Suppressor macrophage treated with lipopolysaccharide for 4 hours (primary cell): ENCODE measurements at regions not wholly inside any gene's neighbourhood (a gene's known extent, or its start where the extent isn't known, plus 50 kb on each side); places are given as distances from the start of the nearest gene placed in this dataset.
"Not testable (repeated sequence)": the region's sequence is repeated elsewhere in the genome, so short reads cannot be mapped to it uniquely, and the experiment has no call there.

Source experiments
- DNase-seq: peaks from one replicate; pipeline ENCODE4 v3.0.0-alpha.2; 2020

DNA sequence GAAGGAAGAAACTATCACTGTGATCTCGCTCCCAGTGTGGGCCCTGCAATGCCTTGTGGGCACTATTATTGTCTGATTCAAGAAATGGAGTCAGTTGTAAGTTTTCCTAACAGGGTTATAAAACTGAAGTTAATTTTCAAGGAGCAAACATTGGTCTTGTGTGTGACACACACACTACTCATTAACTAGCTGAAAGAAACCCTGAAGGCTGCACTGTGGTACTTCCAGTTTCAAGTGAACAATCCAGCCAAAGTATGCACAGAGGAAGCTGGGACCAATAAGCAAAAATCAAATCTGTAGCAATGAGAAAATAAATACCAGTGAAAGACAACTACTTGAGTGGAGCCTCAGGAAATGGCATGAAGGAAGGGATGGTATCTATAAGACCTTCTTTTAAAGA is 506.6 kb upstream of the POT1 start:
- no peak for DNase-seq

DNA sequence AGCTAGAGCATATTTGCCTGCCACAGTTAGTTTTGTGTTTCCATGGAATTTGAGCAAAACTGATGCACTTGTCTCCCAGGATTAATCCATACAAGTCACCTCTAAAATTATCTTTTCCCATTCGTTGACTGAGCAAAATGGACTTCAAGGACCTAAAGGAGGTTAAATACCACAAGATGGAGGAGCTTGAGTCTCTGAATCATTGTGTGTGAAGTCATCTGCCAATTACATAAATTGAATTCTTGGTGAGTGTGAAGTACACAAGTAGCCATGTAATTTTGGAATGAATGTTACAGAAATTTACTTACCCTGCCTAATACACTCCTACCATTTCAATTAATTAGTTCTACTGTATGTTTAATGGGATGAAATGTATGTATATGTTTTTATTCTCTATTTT is 501.7 kb upstream of the POT1 start:
- no peak for DNase-seq

DNA sequence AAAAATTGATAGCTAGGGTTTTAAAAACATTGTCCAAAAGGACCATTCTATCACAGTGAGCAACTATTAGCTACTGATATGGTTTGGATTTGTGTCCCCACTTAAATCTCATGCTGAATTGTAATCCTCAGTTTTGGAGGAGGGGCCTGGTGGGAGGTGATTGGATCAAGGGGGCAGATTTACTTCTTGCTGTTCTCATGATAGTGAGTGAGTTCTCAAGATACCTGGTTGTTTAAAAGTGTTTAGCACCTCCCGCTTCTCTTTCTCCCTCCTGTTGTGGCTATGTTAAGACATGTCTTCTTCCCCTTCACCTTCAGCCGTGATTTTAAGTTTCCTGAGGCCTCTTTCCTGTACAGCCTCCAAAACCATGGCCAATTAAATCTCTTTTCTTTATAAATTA is 500.4 kb upstream of the POT1 start:
- no peak for DNase-seq

DNA sequence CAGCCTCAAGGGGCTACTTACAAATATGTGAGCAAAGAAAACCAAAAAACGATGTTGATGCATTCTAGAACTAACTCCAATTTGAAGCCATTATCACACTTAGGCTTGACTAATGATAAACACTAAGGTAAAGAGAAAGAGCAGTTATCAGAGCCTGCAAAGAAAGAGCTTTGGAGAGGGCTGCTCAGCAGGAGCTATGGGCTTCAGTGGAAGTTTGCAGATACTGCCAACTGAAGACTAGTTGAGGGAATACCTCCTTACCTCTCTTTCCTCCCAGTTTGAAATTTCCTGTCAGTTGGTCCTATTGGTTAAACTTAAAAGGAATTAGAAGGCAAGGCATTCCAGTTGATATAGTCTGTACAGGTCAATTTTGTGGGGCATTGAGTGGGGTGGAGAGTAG is 498.1 kb upstream of the POT1 start:
- no peak for DNase-seq

DNA sequence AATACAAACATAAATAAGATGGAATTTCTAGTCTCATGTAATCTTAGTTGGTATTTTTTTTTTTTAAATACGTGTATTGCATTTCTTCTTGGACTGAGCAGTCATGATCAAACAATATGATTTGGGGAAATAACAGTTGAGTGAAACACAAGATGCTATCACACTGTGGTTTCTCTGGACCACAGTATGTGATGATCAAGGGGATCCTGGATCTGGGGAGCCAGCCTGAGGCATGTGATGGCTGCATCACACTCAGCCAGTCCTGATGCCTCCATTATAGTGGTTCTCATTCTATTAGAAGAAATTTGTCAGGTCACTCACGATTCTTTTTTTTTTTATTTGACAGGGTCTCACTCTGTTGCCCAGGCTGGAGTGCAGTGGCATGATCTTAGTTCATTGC is 495.9 kb upstream of the POT1 start:
- no peak for DNase-seq

DNA sequence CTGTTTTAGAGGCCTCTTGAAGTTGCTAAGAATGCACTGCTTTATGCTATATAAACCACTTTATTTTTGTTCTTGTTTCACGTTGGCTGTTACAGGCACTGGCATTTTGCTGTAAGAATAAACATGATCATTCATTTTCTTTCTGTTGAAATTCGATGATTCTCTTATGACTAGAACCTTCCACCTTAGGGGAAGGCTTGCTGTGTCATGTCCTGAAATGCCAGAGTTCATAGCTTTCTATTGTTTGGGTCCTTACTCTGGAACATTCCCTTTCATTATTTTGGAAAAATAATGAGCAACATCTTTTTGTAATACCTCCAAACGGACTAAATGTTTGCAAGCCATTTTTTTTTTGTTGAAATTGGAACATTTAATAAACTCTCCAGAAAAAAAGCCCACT is 495.1 kb upstream of the POT1 start:
- peak; percentile 16 for DNase-seq

DNA sequence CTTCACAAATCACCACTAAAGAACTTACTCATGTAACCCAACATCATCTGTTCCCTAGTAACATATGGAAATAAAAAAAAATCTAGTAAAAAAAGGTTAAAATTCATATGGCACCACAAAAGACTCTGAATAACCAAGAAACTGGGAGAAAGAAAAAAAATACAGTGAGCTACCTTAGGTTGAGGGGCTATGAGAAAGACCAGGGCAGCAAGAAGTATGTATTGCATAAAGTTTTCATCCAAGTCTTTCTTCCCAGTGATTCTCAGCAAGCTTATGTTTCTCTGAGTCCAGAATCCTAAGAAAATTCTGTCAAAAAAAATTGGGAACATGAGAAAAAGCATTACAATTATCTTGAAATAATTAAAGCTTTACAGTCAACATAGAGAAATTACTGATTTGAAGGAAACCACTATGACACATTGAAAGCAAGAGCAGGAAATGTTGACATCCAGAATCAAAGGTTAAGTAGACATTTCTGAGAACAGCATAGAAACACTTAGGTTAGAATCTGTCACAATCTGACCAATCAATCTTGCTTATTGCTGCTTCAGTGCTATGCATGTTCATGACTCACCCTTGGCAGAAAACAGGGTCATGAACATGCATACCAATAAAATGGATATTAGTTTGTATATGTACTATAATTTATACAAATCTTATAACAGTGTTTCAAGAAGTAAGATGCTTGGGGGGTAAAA is 494.0 kb upstream of the POT1 start:
- DNase-seq, result peak; percentile 53

DNA sequence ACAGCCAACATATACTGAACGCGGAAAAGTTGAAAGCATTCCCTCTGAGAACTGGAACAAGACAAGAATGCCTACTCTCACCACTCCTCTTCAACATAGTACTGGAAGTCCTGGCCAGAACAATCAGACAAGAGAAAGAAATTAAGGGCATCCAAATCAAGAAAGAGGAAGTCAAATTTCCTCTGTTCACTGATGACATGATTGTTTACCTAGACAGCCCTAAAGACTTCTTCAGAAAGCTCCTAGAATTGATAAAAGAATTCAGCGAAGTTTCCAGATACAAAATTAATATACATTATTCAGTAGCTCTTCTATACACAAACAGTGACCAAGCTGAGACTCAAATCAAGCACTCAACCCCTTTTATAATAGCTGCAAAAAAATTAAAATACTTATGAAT is 491.8 kb upstream of the POT1 start:
- not testable (repeated sequence) for DNase-seq

DNA sequence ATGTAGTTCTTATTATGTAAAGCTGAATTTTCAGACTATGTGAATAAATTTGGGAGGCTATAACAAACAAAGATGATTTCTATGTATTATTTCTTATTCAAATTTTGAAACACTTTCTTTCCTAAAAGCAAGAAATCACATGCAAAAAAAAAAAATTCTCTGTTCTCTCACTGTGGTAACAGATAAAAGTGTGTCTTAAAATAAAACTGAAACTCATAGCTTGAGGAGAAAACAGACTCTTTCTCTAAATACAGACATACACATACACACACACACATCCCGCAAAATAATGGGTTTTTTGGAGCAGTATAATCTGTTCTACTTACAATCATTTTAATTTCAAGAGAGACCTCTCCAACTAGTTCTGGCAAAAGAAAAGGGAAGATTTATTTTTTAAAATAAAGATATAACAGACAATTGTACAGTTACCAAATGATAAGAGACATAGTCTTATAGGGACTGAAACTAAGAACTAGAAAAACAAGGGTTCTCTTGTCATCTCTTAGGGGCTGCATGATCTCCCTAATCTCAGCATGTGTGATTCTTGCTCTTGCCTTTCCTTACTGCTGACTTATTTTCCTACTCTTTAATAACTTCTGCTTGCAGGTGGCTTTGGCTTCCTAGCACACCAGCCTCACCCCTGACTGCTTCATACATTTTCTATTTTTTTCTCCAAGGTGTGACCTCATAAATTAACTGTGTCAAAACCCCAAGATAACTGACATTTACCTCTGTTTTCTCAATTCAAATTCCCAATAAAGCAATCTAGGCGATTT is 483.5 kb upstream of the POT1 start:
- DNase-seq, result no peak

DNA sequence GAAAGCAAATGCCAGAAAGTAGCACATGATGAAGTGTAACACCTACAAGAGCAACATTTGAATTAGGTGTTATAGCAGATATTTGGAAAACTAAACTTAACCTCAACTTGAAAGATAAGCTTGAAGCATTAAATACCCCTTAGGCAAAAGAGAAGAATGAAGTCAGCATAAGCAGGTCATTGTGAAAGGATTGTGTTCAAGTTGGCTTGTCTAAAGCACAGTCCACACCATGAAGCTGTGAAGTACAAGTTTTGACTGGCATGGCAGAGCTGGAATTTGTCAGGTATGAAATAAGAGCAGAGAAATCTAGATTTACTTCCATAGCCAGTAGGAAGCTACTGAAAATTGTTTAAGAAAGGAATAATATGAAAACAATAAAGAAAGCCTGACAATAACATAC is 480.3 kb upstream of the POT1 start:
- no peak for DNase-seq

DNA sequence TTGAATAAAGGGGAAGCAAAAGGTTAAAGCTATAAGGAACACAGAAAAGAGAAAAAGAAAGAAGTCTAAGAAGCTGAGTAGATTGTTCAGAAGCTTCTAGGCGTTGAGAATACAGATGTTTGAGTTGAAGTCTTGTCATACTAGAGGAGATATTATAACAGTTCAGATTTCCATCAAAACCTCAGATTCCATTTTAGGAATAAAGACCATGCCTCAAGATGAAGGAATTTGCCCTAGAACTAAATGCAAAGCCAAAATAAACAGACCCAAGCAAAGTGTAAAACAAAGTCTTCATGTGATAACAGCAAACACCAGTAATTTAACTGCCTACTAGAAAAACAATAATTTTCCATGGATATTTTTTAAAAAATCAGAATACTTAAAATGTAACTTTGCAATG is 476.5 kb upstream of the POT1 start:
- no peak for DNase-seq

DNA sequence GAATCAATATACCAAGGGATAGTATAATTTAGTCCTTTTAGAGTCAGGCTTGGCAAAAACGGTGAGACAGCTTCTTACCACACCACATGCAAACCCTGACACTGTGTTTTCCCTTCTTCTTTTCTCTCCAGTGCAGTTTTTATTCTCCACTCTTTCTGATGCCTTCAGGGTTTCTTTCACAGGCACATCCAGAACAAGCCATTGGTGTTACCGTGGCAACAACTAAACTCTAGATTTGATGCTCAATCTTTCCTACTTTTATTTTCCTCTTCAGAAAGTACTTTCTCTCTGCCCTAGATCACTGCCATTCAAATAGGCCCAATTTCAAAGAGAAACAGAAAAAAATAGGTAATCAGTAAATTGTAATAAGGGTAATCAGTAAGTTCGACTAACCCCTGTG is 469.8 kb upstream of the POT1 start:
- no peak for DNase-seq

DNA sequence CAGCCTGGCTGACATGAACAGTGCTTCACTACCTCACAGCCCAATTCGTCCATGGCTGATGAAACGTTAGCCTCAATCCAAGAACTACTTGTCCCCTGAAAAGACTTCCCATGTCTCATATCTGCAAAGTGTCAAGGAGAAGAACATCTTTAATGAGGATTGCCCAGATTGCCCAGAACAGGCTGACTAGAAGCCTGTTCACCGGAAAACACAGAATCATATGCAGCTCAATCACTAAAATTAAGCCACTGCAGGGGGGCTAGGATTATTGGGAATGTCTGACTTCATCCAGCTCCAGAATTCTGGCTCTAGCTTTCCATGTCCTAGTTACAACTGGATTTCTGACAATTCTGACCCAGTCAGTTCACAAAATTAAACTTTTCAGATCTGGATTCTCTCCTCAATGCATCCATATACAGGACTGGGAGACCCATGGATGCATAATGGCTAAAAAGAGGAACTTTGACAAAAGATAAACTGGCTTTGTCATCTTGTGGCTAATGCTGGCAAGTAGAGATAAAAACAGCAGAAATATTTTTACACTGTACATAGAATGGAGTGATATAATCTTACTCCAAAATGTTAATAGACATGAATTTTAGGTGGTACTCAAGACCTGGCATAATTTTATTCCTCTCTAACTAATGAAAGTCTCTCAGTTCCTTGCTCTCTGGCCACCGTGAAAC is 467.0 kb upstream of the POT1 start:
- no peak for DNase-seq

DNA sequence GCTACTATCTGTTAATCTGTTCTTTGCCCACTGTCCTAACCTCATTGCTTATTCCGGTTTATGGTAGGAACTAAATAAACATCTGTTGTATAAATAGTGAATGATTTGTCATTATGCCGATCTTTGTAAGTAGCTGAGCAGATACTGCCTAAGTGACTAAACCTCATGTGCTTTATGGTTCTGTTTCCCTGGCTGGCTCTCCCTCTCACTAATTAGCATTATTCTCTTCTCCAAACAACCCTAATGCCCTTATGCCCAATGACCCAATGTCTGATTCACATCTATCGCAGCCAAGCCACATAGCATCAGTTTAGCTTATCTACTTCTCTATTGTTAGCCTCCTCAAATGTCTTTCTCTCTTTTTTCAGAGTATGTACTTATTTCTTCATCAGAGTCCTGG is 462.3 kb upstream of the POT1 start:
- no peak for DNase-seq

DNA sequence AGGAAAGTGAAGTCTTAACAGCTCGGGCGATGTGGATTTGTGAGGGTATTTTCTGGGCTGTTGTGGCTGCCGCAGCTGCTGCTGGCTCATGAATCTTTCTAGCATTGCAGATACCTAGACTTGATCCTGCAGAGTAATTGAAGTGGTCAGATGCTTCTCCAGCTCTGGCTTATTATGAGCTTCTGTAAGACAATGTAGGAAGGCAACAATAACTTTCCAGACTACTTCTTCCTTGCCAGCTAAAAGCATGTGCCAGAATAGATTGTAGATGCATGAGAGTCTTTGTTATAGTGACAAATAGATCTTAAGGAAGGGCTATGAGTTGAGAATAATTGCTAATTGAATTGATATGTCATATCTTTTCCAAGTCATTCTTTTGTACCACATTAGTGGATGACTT is 461.4 kb upstream of the POT1 start:
- DNase-seq, result no peak

DNA sequence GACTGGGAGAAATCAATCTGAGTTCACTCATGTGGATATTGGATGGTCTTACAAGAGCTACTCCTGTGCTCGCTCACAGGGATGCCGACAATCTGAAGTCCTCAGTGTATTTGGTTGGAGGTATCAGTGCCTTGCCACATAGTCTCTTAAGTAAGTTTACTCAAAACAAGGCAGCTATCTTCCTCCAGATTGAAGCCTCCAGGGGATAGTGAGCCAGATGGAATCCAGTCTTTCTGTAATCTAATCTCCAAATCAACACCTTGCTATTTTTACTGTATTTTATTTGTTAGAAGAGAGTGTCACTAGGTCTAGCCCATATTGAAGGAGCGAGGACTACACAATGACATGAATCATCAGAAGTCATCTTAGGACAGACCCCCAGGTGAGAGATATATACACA is 456.6 kb upstream of the POT1 start:
- no peak for DNase-seq

DNA sequence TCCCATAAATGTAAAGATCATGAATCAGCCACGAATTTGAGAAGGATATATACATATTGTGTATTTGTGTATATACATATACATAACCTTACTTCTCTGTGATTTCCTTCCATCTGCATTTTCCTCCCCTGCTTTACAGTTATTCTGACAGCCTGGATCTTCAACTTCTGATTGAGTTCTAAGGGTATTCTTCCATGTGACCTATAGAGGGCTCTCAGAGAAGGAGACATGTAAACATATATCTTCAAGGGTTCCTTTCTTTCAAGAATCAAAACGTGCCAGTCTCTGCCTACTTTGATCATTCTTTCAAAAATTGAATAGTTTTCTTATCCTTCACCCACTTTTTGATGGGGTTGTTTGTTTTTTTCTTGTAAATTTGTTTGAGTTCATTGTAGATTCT is 453.7 kb upstream of the POT1 start:
- DNase-seq, result no peak

DNA sequence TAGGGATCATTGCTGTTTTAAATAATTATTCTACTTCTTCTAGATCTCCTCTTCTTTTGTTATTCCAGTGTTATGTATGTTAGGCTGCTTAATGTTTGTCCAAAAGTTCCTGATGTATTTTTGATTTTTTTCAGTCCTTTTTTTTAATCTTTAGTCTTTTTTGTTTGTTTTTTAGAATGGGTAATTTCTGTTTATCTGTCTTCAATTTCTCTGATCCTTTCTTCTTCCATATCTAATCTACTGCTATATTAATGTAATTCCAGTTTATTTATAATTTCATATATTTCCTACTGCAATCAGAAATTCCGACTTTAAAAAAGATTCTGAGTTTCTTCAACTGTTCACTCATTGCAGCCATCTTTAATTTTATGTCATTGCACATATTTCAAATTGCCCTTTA is 452.8 kb upstream of the POT1 start:
- DNase-seq, result no peak

DNA sequence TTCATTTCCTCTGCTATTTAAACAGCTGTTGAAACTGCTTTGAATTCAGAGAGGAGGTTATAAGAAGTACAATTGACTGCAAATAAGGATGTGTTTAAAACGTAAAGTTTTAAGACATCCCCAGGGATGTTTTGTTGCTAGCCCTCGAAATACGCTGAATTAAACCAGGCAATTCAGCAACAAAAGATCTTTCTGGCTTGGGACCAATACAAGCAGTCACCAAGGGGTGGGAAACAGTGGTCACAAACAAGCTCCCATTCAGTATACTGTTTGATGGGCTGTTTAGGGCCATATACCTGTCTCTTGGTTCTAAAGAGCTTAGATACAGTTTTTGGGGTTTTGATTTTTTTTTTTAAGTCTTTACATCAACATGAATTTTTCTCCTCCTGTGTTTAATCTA is 446.3 kb upstream of the POT1 start:
- DNase-seq, result no peak

DNA sequence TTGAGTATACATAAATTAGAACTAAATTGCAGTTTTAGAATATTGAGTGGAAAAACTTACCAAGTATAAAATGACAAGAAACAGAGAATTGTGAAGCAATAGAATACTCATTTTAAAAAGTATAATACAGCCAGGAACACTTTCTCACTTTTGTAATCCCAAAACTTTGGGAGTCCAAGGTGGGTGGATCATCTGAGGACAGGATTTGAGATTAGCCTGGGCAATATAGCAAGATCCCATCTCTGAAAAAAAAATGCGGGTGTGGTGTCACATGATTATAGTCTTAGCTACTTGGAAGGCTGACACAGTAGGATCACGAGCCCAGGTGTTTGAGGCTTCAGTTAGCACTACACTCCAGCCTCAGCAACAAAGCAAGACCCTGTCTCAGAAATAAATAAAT is 440.9 kb upstream of the POT1 start:
- no peak for DNase-seq

DNA sequence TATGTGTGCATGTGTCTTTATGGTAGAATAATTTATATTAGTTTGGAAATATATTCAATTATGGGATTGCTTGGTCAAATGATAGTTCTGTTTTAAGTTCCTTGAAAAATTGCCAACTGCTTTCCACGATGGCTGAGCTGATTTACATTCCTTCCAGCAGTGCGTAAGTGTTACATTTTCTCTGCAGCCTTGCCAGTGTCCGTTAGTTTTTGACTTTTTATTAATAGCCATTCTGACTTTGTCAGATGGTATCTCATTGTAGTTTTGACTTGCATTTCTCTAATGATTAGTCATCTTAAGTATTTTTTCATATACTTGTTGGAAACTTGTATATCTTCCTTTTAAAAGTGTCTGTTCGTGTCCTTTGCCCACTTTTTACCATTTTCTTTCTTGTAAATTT is 434.2 kb upstream of the POT1 start:
- no peak for DNase-seq

DNA sequence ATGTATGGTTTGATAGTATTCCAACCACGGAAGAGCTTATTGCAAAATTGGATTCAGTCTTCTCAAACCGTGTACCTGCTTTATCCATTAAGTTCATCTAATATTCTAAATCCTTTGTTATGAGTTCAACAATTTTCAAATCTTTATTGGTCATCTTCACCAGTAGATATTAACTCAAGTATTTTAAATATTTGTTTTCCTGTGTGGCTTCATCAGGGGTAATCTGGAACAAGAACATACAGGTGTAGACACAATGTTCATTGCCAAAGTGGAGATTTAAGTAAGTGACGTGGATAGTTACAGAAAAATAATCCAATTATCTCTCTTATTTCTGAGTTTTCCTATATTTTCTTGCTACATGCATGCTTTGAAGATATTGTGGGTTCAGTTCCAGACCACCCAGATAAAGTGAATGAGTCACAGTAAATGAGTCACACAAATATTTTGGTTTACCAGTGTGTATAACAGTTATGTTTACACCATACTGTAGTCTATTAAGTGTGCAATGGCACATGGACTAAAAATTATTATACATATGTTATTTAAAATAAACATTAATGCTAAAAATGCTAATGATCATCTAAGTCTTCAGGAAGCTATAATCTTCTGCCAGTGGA is 429.0 kb upstream of the POT1 start:
- no peak for DNase-seq

DNA sequence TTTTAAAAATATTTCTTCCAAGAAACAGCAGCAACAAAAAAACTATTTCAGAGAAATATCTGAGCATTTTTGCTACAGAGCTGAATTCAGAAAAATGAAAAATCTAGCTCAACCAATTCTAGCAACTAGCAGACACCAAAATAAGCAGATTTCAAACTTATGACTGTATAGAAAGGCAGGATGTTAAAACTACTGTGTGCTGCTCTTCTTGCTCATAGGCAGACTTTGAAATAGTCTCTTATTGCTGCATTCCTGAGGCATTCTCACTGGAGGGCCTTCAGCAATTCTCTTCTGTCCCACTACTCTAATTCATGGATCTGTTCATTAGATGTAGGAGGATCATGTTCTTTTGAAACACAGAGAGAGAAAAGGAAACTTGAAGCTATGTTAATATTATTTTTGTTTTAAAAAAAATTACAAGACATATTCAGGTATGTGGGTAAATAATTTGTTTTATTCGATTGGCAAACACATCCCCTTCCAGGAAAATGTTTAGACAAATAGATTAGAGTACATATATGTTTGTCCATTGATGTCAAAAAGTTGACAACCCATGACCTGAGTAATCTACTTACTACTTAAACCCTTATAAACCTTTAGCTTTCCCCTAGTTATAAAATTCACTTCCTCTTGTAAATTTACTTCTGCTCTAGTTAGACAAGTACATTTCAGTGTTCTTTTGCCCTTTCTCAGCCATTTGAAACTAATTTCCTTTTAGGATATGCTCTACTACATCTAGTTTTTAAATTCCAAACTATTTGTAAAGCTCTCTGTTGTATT is 428.2 kb upstream of the POT1 start:
- no peak for DNase-seq
